ENCODE measurements at regions not wholly inside any gene's neighbourhood (a gene's known extent, or its start where the extent isn't known, plus 50 kb on each side); places are given as distances from the start of the nearest gene placed in this dataset.

DNA sequence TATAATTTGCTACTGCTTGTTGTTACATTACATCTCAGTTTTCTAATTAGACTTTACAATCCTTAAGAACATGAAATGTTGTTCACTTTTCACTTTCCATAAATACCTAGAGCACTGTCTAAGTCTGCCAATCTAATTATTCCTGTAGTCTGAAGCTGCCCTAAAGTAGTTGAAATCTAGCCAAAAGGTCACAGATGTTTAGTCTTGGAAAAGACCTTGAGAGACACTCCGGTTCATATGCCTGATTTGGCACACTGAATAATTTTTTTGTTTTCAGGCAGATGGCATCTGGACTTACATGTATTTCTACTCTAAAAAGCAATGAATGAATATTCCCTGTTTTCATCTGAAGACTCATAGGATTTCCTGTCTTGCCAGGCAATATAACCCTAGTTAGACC is 359.1 kb downstream of the ANKRD7 start:
- Histone ChIP-seq H3K4me3 (ENCODE audit: control insufficient read depth in 2 of 3, extremely low read depth in 1 of 3, insufficient read depth in 2 of 3, low read depth in 1 of 3, low read length in 3 of 3) (no peak overlapping the region), H3K36me3 (ENCODE audit: control insufficient read depth in 2 of 2, extremely low read depth in 1 of 2, insufficient read depth in 2 of 2, low read length in 2 of 2) (no peaks in the 10 kb centered on the region), H2AFZ (ENCODE audit: control insufficient read depth, low read length) (no peak overlapping the region), H3K27me3 (ENCODE audit: control insufficient read depth, extremely low read depth, insufficient read depth, low read length) (no peaks in the 10 kb centered on the region), H3K4me2 (ENCODE audit: control insufficient read depth, extremely low read depth, insufficient read depth, low read depth, low read length) (no peak overlapping the region), H3K9me1 (ENCODE audit: control insufficient read depth, extremely low read depth, insufficient read depth, low read length) (no peaks in the 10 kb centered on the region), H3K79me2 (ENCODE audit: control insufficient read depth, insufficient read depth, low read length) (no peaks in the 10 kb centered on the region), H3K27ac (ENCODE audit: control insufficient read depth, insufficient read depth, low read length) (no peak overlapping the region), H3K9ac (ENCODE audit: control insufficient read depth, extremely low read depth, insufficient read depth, low read length) (no peak overlapping the region), H3K9me3 (ENCODE audit: control insufficient read depth, low read depth, low read length) (no peaks in the 10 kb centered on the region), H3K4me1 (ENCODE audit: control insufficient read depth, extremely low read depth, insufficient read depth, low read length) (no peaks in the 10 kb centered on the region), H4K20me1 (ENCODE audit: control insufficient read depth, extremely low read depth, insufficient read depth, low read length) (no peaks in the 10 kb centered on the region)
- DNase-seq (ENCODE audit: low read depth, low spot score) (no peak), FAIRE-seq (no peak)
- TF ChIP-seq, protein P1, sequence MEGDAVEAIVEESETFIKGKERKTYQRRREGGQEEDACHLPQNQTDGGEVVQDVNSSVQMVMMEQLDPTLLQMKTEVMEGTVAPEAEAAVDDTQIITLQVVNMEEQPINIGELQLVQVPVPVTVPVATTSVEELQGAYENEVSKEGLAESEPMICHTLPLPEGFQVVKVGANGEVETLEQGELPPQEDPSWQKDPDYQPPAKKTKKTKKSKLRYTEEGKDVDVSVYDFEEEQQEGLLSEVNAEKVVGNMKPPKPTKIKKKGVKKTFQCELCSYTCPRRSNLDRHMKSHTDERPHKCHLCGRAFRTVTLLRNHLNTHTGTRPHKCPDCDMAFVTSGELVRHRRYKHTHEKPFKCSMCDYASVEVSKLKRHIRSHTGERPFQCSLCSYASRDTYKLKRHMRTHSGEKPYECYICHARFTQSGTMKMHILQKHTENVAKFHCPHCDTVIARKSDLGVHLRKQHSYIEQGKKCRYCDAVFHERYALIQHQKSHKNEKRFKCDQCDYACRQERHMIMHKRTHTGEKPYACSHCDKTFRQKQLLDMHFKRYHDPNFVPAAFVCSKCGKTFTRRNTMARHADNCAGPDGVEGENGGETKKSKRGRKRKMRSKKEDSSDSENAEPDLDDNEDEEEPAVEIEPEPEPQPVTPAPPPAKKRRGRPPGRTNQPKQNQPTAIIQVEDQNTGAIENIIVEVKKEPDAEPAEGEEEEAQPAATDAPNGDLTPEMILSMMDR (optimal IDR thresholded peaks at IDR 0.05 in 1 of 3, IDR thresholded peaks at IDR 0.05 in 1 of 3, conservative IDR thresholded peaks at IDR 0.05 in 1 of 3; ENCODE audit: extremely low read depth in 1 of 3, insufficient read depth in 2 of 3, low read length in 3 of 3) = no peak
- TF ChIP-seq EZH2 (IDR thresholded peaks at IDR 0.05; ENCODE audit: low read length) = no peak
- dilution Hi-C loops (cut with MboI; ENCODE audit: extremely low pct_ligation_motif_present, low sequenced_read_pairs) = no loop called here

DNA sequence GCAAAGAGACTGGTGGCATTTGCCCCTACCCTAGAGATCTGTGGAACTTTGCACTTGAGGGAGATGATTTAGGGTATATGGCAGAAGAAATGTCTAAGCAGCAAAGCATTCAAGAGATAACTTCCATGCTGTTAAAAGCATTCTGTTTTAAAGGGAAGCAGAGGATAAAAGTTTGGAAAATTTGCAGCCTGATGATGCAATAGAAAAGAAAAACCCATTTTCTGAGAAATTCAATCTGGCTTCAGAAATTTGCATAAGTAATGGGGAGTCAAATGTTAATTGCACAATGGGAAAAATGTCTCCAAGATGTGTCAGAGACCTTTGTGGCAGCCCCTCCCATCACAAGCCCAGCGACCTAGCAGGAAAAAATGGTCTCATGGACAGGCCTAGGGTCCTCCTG is 361.7 kb downstream of the ANKRD7 start:
- DNase-seq (ENCODE audit: low read depth, low spot score) (no peak), FAIRE-seq (no peak)
- no peaks in the 10 kb centered on the region for H3K9me1 ChIP-seq (ENCODE audit: control insufficient read depth, extremely low read depth, insufficient read depth, low read length)
- dilution Hi-C loops (cut with MboI; ENCODE audit: extremely low pct_ligation_motif_present, low sequenced_read_pairs) = no loop called here
- no peaks in the 10 kb centered on the region for H3K9me3 ChIP-seq (ENCODE audit: control insufficient read depth, low read depth, low read length)
- H3K79me2 ChIP-seq (ENCODE audit: control insufficient read depth, insufficient read depth, low read length) = no peaks in the 10 kb centered on the region
- TF ChIP-seq, protein P1 (optimal IDR thresholded peaks at IDR 0.05 in 1 of 3, IDR thresholded peaks at IDR 0.05 in 1 of 3, conservative IDR thresholded peaks at IDR 0.05 in 1 of 3; ENCODE audit: extremely low read depth in 1 of 3, insufficient read depth in 2 of 3, low read length in 3 of 3) = no peak
- TF ChIP-seq EZH2 (IDR thresholded peaks at IDR 0.05; ENCODE audit: low read length) = no peak
- no peak overlapping the region for H3K27ac ChIP-seq (ENCODE audit: control insufficient read depth, insufficient read depth, low read length)
- H3K27me3 ChIP-seq (ENCODE audit: control insufficient read depth, extremely low read depth, insufficient read depth, low read length) = no peaks in the 10 kb centered on the region
- H4K20me1 ChIP-seq (ENCODE audit: control insufficient read depth, extremely low read depth, insufficient read depth, low read length) = no peaks in the 10 kb centered on the region
- H3K36me3 ChIP-seq (ENCODE audit: control insufficient read depth in 2 of 2, extremely low read depth in 1 of 2, insufficient read depth in 2 of 2, low read length in 2 of 2) = no peaks in the 10 kb centered on the region
- H3K4me3 ChIP-seq (ENCODE audit: control insufficient read depth in 2 of 3, extremely low read depth in 1 of 3, insufficient read depth in 2 of 3, low read depth in 1 of 3, low read length in 3 of 3) = no peak overlapping the region
- no peak overlapping the region for H3K4me2 ChIP-seq (ENCODE audit: control insufficient read depth, extremely low read depth, insufficient read depth, low read depth, low read length)
- no peak overlapping the region for H3K9ac ChIP-seq (ENCODE audit: control insufficient read depth, extremely low read depth, insufficient read depth, low read length)
- H2AFZ ChIP-seq (ENCODE audit: control insufficient read depth, low read length) = no peak overlapping the region
- H3K4me1 ChIP-seq (ENCODE audit: control insufficient read depth, extremely low read depth, insufficient read depth, low read length) = no peaks in the 10 kb centered on the region

Measured in keratinocyte (primary cell).